Activated effector memory CD4-positive, alpha-beta T cell treated with anti-CD3 and anti-CD28 coated beads, Interleukin-2, amount 50 U/mL, for 16 hours (primary cell): ENCODE measurements at regions not wholly inside any gene's neighbourhood (a gene's known extent, or its start where the extent isn't known, plus 50 kb on each side); places are given as distances from the start of the nearest gene placed in this dataset.
"Not testable (repeated sequence)": the region's sequence is repeated elsewhere in the genome, so short reads cannot be mapped to it uniquely, and the experiment has no call there.

Experiments
- DNase-seq: peaks from one replicate; pipeline ENCODE4 v3.0.0-alpha.2; 2020

DNA sequence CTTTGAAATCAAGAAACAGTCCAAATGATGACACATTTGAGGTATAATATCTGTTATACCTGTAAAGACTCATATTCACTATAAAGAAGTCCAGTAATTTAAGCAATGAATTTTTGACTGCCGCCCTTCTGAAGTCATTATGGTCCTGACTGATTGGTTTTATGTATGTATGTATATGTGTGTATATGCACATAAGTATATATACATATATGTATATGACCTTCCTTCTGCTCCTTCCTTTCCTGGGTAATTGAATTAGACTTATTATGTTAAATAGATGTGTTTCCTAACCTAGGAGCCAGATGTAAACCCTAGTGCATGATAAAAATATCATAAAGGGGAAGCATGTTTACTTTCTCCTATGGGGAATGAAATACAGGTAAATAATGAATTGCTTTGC is 343.1 kb upstream of the BRINP1 start:
- DNase-seq = no peak

DNA sequence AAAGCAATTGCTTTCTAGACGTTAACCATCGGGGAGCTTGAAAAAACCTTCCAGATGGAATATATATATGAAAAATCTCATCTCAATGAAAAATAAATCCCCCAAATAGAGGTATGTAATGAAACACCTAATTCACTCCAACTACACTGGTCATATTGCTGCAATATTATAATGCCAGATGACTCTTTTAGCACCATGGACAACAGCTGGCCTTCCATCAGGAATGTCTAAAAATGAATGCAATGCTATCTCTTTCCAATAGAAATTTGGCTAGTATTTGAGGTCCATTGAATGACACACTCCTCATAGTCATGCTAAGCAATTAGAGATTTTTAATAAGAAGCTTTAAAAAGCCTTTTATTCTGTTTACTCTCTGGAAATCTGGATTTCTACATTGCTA is 340.2 kb upstream of the BRINP1 start:
- DNase-seq = no peak

DNA sequence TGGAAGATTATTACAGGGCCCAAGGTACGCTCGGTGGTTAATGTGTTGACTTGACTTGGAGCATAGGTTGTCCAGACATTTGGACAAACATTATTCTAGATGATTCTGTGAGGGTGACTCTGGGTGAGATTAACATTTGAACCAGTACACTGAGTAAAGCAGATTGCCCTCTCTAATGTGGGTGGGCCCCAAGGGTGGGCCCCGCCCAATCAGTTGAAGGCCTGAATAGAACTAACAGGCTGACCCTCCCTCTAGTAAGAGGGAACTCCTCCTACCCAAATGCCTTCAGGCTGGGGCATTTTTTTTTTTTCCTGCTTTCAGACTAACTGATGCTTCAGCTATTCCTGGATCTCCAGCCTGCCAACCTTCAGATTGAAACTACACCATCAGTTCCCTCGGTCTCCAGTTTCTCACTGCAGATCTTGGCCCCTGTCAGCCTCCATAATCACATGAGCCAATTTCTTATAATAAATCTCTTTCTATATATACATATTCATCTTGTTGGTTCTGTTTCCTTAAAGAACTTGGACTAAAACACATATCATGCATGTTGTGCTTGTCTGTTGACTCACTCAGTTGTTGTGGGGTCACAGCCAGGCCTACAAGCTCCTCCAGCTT is 338.1 kb upstream of the BRINP1 start:
- DNase-seq = no peak

DNA sequence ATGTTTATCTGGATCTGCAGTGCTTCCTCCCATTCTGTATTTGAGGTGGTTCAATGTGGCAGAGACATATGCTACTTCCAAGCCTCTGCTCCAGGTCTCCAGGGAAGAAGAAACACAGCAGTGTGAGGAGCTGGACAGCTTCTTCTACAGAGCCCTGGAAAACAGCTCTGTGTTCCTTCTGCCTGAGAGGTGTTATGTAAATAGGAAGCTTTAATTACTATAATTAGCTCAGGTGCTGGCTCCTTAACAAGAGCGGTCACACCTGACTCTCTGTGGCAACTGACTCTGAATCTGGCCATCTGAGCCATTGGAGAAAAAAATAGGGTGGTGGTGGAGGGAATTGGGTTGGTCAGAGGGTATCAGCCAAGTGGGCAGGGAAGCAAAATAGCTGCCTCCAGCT is 332.4 kb upstream of the BRINP1 start:
- DNase-seq = no peak

DNA sequence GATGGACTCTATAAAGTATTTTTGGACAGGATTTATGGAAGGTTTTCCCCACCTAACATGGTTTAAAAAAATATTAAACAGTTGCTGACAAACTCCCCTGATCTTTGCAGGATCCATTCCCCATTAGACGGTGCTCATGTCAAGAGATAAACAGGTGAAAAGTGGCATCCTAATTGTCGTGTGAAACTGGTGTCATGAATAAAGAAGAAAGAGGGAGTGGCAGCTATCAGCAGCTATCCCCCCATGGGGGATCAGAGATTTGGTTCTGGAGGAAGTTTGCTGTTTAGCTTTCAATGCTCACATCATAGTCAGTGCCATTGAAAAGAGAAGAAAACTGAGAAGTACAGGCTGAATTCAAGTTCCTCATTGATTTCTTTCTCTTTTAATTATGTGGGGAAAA is 329.3 kb upstream of the BRINP1 start:
- no peak for DNase-seq

DNA sequence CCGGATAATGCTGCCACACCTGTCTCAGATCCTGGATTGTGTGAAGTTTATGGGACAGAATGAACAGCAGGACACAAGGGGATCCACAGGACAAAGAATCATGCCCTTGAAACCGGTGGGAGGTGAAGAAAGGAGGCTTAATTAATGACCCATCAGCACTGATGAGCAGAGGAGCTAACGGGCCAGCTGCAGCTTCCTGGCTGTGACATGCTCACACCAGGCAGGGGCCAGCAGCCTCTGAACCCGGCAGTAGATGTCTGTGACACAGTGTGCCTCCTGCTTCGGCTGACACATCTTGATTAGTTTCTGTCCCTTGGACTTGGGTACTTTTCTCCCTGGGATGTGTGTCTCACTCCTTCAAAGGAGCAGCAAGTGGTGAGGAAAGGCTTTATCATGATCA is 328.8 kb upstream of the BRINP1 start:
- no peak for DNase-seq

DNA sequence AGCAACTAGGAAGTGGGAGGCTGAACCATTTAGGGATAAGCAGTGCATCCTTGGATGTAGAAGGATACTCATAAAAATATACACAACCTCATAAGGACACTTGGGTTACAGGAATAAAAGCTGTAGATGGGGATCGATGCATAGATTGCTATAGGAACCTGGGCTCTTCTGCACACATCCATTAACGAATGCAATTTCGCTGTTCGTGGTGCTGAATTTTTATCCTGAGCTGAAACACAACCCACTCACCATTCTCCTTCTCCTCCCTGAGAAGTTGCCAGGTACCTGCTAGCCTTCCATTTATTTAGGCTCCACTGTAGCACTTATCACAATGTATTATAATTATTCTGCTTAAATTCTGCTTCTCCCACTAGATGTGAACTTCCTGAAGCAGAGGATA is 320.6 kb upstream of the BRINP1 start:
- no peak for DNase-seq

DNA sequence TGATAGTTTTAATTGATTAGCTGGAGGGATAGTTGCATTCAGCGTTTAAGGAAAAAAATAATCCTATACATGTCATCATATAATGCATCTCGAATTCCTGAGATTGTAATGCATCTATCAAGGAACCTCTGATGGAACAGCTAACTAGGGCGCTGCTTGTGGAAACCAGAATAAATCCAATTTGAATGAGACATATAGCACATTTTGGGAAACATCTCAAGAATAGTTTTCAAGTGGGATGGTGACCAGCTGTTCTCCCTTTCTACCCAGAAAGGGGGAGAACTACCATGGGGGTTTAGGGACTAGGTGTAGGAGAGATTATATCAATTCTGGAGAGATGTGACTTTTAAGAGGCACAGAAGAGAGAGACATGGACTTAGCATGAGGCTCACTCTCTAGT is 319.3 kb upstream of the BRINP1 start:
- no peak for DNase-seq

DNA sequence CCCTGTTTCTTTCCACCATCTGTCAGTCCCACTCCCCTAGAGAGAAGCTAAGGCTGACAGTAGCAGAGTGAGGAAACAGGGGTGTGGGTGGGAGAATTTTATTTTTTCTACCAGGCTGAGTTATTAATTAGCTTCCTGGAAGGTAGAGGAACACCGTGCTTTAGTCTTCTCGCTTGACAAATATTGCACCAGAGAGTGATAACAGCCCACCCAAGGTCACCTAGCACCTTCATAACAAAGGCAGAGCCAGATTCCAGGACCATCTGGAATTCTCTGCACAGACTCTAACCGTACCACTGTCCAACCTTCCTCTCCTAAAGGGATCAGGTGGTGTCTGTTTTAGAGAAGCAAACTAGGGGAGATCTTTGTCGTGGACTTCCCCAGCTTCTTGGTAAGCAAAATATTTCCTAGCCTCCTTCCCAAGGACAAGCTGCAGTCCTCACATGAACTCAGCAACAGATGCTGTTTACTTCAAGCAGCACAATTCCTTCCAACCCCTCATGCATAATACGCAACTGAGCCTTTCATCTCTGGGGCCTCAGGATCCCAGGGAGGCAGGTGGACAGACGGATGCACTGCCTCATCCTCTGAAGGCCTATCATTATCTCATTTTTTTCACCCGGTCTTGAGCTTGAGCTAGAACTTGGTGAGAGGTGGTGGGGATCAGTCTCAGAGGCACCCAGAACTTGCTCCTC is 308.7 kb upstream of the BRINP1 start:
- no peak for DNase-seq

DNA sequence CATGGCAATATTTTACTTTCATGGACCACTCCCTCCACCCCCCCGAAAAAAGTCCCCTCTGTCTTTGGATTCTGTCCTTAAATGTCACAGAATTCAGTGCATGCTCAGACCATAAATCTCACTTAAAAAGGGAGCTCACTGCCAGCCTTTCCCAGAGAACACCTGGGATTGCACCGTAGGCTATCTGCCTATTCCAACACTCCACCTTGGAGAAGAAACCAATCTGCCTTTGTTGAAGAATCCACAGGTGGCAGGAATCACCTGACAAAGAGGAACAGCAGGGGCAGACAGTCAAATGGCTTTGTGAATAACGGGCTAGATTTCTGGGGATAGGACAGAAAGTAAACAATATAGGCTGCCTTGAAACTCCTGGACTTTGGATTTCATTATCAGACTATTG is 306.7 kb upstream of the BRINP1 start:
- DNase-seq = no peak

DNA sequence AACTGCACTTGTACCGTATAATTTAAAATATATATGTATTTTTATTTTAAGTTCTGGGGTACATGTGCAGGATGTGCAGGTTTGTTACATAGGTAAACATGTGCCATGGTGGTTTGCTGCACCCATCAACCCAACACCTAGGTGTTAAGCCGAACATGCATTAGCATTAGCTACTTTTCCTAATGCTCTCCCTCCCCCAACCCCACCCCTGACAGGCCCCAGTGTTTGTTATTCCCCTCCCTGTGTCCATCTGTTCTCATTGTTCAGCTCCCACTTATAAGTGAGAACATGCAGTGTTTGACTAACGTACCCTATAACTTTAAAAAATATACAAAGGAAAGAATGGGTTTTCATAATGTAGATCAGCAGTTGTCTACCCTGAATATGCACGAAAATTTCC is 303.5 kb upstream of the BRINP1 start:
- DNase-seq = not testable (repeated sequence)

DNA sequence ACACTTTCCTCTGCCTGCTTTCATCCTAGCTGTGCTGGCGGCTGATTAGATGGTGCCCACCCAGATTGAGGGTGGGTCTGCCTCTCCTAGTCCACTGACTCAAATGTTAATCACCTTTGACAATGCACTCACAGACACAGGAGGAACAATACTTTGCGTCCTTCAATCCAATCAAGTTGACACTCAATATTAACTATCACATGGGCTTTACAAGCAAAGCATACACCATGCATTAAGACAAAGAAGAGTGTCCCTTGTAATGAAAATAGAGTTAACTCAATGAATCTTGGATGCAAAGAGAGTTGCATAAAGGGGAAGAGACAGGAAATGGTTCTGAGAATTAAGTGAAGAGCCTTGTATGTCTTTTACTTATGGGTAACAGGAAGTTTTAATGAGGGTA is 298.7 kb upstream of the BRINP1 start:
- no peak for DNase-seq

DNA sequence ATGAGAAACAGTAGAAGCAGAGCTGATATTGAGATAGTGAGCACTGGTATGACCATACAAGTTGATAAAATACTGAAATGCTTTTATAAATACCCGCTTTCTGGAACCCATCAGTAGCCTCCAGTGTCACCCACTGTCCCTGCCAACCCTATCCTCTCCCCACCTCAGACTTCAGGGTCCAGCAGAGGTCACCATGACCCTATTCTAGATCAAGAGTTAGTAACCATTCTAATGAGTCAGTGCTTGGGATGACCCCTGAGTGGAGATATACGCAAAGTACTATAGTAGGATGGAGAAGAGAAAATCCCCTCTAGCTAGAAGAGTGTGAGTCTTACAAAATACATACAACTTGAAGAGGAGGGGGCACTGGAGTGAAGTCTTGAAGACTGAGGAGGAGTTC is 297.9 kb upstream of the BRINP1 start:
- no peak for DNase-seq

DNA sequence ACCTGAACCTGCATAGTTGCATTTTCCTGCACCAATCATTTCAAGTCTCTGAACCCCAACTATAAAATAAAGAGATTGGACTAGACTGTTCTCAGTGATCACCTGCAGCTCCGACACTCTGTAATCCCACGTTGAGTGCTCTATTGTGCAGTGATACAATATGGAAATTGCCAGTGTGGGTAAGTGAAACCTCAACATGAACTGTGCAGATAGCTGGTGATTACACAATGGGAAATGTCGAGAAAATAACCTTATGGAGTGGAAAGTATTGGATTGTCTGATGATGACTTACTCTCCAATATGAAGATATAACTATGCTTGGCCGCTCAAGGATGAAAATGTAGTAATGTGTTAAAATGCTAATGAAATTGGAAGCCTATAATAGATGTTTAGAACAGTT is 293.1 kb upstream of the BRINP1 start:
- no peak for DNase-seq

DNA sequence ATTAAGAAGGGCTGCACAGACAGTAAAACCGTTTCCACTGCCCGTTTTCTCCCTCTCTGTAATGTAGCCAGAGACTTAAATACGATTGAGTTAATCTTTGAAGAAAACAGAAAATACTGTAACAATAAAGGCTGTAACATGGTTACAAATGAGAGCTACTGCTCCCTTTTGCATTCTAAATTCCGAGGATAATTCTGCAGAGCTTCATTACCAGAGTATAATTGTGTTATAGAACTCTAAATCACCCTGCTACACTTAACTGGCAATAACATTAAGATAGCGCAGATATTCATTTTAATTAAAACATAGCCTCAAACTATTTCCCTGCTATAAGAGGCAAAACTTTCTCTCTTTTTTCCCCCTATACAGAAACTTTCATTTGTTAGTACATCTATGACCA is 283.7 kb upstream of the BRINP1 start:
- no peak for DNase-seq

DNA sequence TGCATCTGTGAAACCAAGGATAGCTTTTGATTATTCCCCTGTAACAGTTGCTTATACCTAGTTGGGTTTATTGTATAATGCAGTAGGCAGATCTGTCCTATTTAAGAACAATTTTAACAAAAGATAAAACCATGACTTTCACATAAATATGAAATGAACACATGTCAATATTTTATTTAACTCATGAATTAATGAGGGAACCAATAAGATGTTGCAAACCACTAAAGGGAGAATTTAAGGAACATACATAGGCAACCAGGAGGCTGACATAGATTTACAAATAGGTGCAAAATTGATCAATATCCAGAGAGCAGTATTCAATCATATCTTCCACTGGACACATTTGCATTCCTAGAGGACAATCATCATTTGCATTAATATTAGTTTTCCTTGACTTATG is 280.0 kb upstream of the BRINP1 start:
- no peak for DNase-seq

DNA sequence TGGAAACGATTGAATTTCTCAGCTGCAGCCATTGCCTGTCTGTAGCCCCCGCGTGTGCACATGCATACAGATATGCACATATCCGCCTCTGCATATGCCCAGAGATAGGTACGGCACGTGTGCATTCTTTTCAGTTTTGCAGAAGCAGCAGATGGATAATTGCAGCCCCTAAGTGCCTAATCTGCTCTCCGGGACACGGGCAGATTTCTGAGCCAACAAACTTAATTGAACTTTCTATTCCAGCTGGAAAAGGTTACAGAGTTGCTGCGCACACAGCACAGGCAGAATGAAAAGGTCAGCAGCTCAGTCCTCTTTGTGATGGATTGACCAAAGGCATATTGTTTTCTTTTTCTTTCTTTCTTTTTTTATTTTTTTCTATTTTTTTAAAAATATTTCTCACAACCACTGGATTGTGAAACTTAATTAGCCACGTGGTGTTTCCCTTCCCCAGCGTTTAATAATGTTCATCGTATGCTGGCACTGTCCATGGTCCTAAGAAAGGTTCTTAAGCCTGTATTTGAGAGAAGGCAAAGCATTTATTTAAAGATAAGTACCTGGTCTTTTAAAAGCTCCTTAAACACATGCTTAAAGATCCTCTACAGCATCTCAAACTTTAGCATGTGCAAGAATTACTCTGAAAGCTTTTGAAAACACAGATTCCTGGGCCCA is 270.2 kb upstream of the BRINP1 start:
- no peak for DNase-seq

DNA sequence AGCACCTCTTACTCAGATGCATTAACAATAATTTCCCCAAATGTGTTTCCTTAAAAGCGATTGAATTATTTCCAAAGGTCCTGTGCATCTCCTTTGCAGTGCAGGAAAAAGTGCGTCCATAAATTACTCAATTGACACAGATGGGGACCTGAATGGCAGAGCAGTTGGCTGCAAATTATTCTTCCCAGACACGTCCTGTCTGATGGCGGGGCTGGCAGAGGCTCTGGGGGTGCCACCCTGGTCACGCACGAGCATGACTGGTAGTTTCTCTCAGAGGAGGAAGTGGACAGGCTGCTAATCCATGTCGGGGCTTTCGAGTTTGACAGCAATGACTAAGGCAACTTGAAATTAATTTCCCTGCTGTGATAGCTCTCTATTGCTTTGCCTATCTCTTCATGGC is 264.8 kb upstream of the BRINP1 start:
- DNase-seq = no peak

DNA sequence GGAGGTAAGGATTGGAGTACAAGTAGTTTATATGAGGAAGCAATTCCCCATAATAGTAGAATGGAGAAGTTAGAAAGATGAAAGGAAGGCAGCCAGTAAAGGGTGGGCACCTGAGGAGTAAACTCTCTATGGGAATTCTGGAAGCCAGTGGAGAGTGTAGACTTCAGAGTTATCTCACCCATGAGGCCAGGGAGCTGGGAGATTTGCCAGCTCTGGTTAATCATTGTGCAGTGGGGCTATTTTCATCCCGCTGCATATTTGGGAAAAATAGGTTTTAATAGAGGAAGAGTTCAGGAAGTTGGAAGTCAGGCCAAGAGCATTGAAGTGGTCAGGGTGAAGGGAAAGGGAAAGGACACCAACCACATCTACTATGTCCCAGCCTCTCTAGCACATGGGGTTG is 242.3 kb upstream of the BRINP1 start:
- no peak for DNase-seq

DNA sequence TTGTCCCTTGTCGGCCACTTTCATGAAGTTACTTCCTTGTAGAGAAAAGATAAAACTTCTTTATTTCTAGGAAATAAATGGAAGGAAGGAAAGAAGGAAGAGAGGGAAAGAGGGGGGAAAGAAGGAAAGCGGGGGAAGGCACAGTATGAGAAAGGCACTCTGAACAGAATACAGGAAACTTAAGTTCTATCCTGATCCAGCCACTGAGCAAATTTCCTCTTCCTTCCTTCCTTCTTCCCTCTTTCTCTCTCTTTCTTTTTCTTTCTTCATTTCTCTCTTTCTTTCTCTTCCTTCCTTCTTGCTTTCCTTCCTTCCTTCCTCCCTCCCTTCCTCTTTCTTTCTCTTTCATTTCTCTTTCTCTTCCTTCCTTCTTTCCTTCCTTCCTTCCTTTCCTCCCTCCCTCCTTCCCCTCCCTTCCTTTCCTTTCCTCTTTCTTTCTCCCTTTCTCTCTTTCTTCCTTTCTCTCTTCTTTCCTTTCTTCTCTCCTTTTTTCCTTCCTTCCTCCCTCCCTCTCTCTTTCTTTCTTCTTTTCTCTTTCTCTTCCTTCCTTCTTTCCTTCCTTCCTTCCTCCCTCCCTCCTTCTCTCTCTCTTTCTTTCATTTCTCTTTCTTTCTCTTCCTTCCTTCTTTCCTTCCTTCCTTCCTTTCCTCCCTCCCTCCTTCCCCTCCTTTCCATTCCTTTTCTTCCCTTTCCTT is 240.2 kb upstream of the BRINP1 start:
- DNase-seq = no peak

DNA sequence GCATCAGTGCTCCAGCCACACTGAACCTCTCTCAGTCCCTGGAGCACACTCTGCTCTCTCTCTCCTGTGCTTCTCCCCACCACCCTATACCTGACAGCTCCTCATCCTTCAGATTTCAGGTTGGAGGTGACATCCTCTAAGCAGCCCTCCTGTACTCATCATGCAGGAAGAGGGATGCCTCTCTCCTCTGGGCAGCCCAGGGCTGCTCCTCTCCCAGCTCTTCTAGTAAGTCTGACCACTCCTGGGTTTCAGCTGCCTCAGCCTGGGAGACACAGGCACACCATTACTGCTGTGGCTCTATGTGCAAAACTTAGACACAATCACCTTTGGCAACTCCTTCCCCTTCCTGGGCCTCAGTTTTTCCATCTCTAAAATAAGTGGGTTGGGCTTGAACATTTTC is 232.4 kb upstream of the BRINP1 start:
- DNase-seq = no peak

DNA sequence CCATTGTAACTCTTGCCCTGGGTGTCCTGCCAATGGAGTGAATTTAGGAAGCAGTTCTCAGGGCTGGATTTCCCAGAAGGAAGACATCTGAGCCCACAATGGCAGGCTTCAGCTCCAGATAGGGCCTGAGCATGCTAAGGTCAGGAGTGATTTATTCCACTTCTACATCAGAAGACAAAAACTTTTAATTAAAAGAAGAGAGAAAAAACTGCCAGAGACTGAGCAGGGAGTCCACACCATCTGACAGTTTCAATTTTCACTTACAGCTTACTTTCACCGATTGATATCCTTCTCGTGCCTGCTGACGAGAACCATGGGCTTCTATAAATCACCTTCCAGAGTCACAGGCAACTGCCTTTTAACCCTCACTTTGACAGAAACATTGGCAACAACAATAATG is 228.3 kb upstream of the BRINP1 start:
- no peak for DNase-seq

DNA sequence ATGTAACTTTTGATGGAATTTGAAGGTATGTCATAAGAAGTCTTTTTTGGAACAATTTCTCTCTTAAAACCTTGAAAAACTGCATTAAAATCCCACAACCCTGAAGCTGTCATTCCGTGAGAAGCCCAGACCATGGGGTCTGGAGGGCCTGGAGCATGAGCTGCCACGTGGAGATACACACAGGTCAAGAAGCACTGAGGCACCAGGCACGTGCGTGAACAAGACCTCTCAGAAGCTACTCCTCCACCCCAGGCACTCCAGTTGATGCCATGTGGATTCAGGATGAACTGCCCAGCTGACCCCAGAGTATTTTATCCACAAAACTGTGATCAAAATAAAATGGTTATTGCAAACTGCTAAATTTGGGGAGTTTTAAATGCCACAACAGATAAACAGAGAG is 227.5 kb upstream of the BRINP1 start:
- no peak for DNase-seq
